Right atrium auricular region (tissue), 2 donors: ENCODE measurements at regions not wholly inside any gene's neighbourhood (a gene's known extent, or its start where the extent isn't known, plus 50 kb on each side); places are given as distances from the start of the nearest gene placed in this dataset.

Experiments used
- DNase-seq: peaks from one replicate; pipeline ENCODE4 v3.0.0-alpha.2; 2019; ENCODE audit warnings: low spot score
- H3K27ac ChIP-seq, 2 donors: fragments of 200-600 bp; sonication (generic); 1 replicate in 1 of 2; 2 replicates in 1 of 2; pipeline ENCODE4 v1.5.1; 2016 to 2019
- H3K27me3 ChIP-seq, 2 donors: fragments of 200-600 bp; sonication (generic); one replicate each; pipeline versions ENCODE4 v1.5.1 to v1.6.0; 2017 to 2019
- H3K36me3 ChIP-seq: fragments of 200-600 bp; sonication (generic); one replicate; pipeline ENCODE4 v1.5.1; 2016
- H3K4me1 ChIP-seq, 2 donors: fragments of 200-600 bp; sonication (generic); one replicate each; pipeline versions ENCODE4 v1.5.1 to v1.6.0; 2017 to 2019
- H3K4me3 ChIP-seq, 2 donors: fragments of 200-600 bp; sonication (generic); 1 replicate in 1 of 2; 2 replicates in 1 of 2; pipeline ENCODE4 v1.5.1; 2017 to 2019; ENCODE audit warnings: mild to moderate bottlenecking in 1 of 2, moderate library complexity in 1 of 2
- H3K9me3 ChIP-seq, 2 donors: fragments of 200-600 bp; sonication (generic); one replicate each; pipeline ENCODE4 v1.5.1; 2019
- TF ChIP-seq, protein P1 (sequence below), 2 donors: fragments of 200-600 bp; sonication (generic); IDR thresholded peaks; one replicate each; pipeline ENCODE4 v1.5.1; 2019; ENCODE audit warnings: antibody characterized with exemption in 2 of 2

DNA sequence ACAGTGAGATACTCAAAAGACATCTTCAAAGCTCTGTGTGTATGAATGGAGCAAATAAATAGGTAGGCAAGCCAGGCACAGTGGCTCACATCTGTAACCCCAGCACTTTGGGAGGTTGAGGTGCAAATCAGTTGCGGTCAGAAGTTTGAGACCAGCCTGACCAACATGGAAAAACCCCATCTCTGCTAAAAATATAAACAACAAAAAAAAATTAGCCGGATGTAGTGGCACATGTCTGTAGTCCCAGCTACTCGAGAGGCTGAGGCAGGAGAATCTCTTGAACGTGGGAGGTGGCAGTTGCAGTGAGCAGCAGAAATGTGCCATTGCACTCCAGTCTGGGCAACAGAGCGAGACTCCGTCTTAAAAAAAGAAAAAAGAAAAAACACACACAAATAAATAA lies 945.1 kb upstream of the PIK3C3 start:
- no peak for DNase-seq
- Histone ChIP-seq H3K4me1 (no peaks in the 10 kb centered on the region), H3K36me3 (no peaks in the 10 kb centered on the region), H3K4me3 (no peak overlapping the region), H3K27me3 (no peaks in the 10 kb centered on the region), H3K27ac (no peak overlapping the region), H3K9me3 (peaks cover 0 to under 1% of the 10 kb centered on the region in 2 donors)
- TF ChIP-seq, protein P1, sequence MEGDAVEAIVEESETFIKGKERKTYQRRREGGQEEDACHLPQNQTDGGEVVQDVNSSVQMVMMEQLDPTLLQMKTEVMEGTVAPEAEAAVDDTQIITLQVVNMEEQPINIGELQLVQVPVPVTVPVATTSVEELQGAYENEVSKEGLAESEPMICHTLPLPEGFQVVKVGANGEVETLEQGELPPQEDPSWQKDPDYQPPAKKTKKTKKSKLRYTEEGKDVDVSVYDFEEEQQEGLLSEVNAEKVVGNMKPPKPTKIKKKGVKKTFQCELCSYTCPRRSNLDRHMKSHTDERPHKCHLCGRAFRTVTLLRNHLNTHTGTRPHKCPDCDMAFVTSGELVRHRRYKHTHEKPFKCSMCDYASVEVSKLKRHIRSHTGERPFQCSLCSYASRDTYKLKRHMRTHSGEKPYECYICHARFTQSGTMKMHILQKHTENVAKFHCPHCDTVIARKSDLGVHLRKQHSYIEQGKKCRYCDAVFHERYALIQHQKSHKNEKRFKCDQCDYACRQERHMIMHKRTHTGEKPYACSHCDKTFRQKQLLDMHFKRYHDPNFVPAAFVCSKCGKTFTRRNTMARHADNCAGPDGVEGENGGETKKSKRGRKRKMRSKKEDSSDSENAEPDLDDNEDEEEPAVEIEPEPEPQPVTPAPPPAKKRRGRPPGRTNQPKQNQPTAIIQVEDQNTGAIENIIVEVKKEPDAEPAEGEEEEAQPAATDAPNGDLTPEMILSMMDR (IDR thresholded peaks at IDR 0.05), result no peak

DNA sequence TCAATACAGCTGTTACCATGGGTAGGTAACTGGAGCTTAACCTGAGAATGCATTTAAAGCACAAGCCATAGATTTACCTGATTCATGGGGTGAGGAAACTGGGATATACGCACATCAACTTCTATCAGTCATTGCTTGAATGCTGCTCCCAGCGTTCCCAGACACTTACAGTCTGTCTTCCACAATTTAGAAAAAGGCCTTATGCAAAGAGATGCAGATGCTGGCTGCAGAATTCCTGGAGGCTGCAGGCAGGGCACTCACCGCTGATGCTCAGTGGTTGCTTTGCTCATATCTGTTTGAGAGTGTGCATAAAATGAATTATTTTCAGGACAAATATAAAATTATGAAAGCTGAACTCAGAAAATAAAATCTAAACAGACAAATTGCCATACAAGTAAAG lies 950.7 kb upstream of the PIK3C3 start:
- Histone ChIP-seq H3K4me3 (no peak overlapping the region), H3K27me3 (no peaks in the 10 kb centered on the region), H3K9me3 (no peaks in the 10 kb centered on the region), H3K4me1 (no peaks in the 10 kb centered on the region), H3K27ac (no peak overlapping the region), H3K36me3 (no peaks in the 10 kb centered on the region)
- no peak for DNase-seq
- TF ChIP-seq, protein P1 (IDR thresholded peaks at IDR 0.05), result no peak

DNA sequence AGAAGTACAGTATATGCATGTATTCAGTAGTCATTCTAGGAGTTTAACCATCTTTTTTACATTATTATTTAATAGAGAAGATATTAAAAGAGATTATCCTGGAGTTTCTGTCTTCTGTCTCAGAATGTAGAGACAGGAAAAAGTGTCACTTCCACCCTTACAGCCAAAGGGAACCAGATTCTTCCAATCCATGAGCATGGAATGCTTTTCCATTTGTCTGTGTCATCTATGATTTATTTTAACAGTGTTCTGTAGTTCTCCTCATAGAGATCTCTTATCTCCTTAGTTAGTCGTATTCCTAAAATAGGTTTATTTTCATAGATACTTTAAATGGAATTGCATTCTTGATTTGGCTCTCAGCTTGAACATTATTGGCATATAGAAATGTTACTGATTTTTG lies 959.5 kb upstream of the PIK3C3 start:
- Histone ChIP-seq H3K9me3 (peaks cover 0 to 10% of the 10 kb centered on the region in 2 donors), H3K27me3 (no peaks in the 10 kb centered on the region), H3K27ac (no peak overlapping the region), H3K4me1 (no peaks in the 10 kb centered on the region), H3K4me3 (no peak overlapping the region), H3K36me3 (no peaks in the 10 kb centered on the region)
- no peak for DNase-seq
- TF ChIP-seq, protein P1 (IDR thresholded peaks at IDR 0.05), result no peak

DNA sequence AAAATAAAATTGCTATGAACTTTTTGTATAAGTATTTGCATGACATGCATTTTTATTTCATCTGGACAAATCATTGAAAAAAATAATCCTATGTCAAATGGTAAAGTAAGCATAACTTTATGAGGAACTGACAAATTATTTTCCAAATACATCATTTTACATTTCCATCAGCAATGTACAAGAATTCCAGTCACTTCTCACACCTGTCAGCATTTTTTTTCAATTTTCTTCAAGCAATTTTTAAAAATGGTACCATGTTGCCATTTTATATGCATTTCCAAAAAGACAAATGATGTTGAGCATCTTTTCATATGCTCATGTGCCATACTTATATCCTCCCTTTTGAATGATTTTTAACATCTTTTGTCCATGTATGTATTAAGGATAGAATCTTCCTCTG lies 961.7 kb upstream of the PIK3C3 start:
- Histone ChIP-seq H3K9me3 (peaks cover 0 to 10% of the 10 kb centered on the region in 2 donors), H3K27ac (no peak overlapping the region), H3K4me1 (no peaks in the 10 kb centered on the region), H3K27me3 (no peaks in the 10 kb centered on the region), H3K4me3 (no peak overlapping the region), H3K36me3 (no peaks in the 10 kb centered on the region)
- TF ChIP-seq, protein P1 (IDR thresholded peaks at IDR 0.05), result no peak
- DNase-seq, result no peak

DNA sequence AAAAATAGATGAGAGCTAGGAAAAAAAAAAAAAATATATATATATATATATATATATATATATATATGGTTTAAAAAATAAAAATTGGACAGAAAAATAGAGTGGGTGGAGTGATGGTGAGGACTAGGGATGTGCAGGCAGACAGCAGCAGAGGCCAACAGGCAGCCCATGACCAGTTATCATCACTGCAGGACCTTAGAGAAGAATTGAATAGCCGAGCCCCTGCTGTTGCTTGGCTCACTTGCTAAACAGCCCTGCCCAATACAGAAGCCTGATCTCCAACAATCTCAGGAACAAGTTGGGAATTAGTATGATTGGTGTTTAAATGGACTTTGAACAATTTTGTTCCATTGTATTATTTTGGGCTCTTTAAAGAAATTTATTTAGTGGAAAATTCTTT lies 967.5 kb upstream of the PIK3C3 start:
- H3K36me3 ChIP-seq, result no peaks in the 10 kb centered on the region
- no peak overlapping the region for H3K27ac ChIP-seq
- TF ChIP-seq, protein P1 (IDR thresholded peaks at IDR 0.05), result no peak
- DNase-seq, result no peak
- H3K27me3 ChIP-seq, result no peaks in the 10 kb centered on the region
- no peaks in the 10 kb centered on the region for H3K9me3 ChIP-seq
- no peak overlapping the region for H3K4me3 ChIP-seq
- no peaks in the 10 kb centered on the region for H3K4me1 ChIP-seq

DNA sequence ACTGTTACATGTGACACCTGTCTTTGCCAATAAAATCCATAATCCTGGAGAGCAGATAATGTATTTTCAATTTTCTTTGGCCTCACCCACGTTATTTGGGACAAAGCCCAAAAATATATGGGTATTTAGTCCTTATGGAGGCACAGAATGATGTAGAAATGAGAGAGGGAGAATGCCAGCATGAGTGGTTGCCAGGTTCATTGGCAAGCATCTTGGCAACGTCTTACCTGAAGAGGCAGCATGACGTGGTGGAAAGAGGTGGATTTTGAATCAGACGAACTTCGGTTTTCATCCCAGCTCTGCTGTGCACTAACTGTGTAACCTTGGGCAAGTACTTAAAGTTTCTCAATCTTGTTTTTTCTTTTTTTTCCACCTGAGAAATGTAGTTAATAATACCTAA lies 969.6 kb upstream of the PIK3C3 start:
- H3K27me3 ChIP-seq, result no peaks in the 10 kb centered on the region
- H3K4me1 ChIP-seq, result no peaks in the 10 kb centered on the region
- no peak for DNase-seq
- no peak overlapping the region for H3K27ac ChIP-seq
- H3K4me3 ChIP-seq, result no peak overlapping the region
- no peaks in the 10 kb centered on the region for H3K9me3 ChIP-seq
- no peaks in the 10 kb centered on the region for H3K36me3 ChIP-seq
- TF ChIP-seq, protein P1 (IDR thresholded peaks at IDR 0.05), result no peak
